H9 (cell line): ENCODE measurements at regions not wholly inside any gene's neighbourhood (a gene's known extent, or its start where the extent isn't known, plus 50 kb on each side); places are given as distances from the start of the nearest gene placed in this dataset.

ENCODE experiments used
- DNase-seq: peaks from one replicate; pipeline ENCODE4 v3.0.0-alpha.2; 2017
- H2AFZ ChIP-seq: one replicate; pipeline ENCODE4 v1.6.1; 2013; ENCODE audit warnings: mild to moderate bottlenecking, low read length, control low read depth, moderate library complexity
- H2AK5ac ChIP-seq: 2 replicates; pipeline ENCODE4 v1.6.1; 2013; ENCODE audit warnings: low read length, control low read depth, mixed read lengths; ENCODE audit not compliant: insufficient read length
- H2BK120ac ChIP-seq: one replicate; pipeline ENCODE4 v1.6.1; 2013; ENCODE audit warnings: low read depth, mild to moderate bottlenecking, low read length, control low read depth, inconsistent platforms; ENCODE audit not compliant: poor library complexity, severe bottlenecking
- H2BK12ac ChIP-seq: 2 replicates; pipeline ENCODE4 v1.6.1; 2013; ENCODE audit warnings: low read length, control low read depth, mixed read lengths, low read depth; ENCODE audit not compliant: insufficient read length
- H2BK15ac ChIP-seq: 2 replicates; pipeline ENCODE4 v1.6.1; 2013; ENCODE audit warnings: low read depth, low read length, control low read depth
- H2BK20ac ChIP-seq: one replicate; pipeline ENCODE4 v1.6.1; 2013; ENCODE audit warnings: low read depth, mild to moderate bottlenecking, low read length, control low read depth, inconsistent platforms; ENCODE audit not compliant: poor library complexity, severe bottlenecking
- H2BK5ac ChIP-seq: 2 replicates; pipeline ENCODE4 v1.6.1; 2013; ENCODE audit warnings: low read length, control low read depth, mixed read lengths; ENCODE audit not compliant: insufficient read length
- H3K14ac ChIP-seq: 2 replicates; pipeline ENCODE4 v1.6.1; 2013; ENCODE audit warnings: low read length, control low read depth; ENCODE audit not compliant: insufficient read depth
- H3K18ac ChIP-seq: 2 replicates; pipeline ENCODE4 v1.6.1; 2013; ENCODE audit warnings: low read depth, mild to moderate bottlenecking, mixed read lengths, low read length, control low read depth; ENCODE audit not compliant: insufficient read length
- H3K23ac ChIP-seq: 2 replicates; pipeline ENCODE4 v1.6.1; 2013; ENCODE audit warnings: low read length, control low read depth, mixed read lengths, low read depth; ENCODE audit not compliant: insufficient read length
- H3K23me2 ChIP-seq: 2 replicates; pipeline ENCODE4 v1.6.1; 2013; ENCODE audit warnings: low read depth, mild to moderate bottlenecking, mixed read lengths, low read length, control low read depth; ENCODE audit not compliant: insufficient read length, poor library complexity, severe bottlenecking
- H3K27ac ChIP-seq: 2 replicates; pipeline ENCODE4 v1.5.1; 2013; ENCODE audit warnings: low read length, control low read depth, mixed read lengths, low read depth; ENCODE audit not compliant: insufficient read length
- H3K27me3 ChIP-seq: 2 replicates; pipeline ENCODE4 v1.6.1; 2013; ENCODE audit warnings: low read length, control low read depth, inconsistent platforms; ENCODE audit not compliant: insufficient read depth
- H3K4ac ChIP-seq: 2 replicates; pipeline ENCODE4 v1.6.1; 2013; ENCODE audit warnings: low read depth, mild to moderate bottlenecking, control low read depth, inconsistent platforms, low read length, moderate library complexity
- H3K4me1 ChIP-seq: 2 replicates; pipeline ENCODE4 v1.6.1; 2013; ENCODE audit warnings: low read length, control low read depth, inconsistent platforms; ENCODE audit not compliant: insufficient read depth
- H3K4me2 ChIP-seq: 2 replicates; pipeline ENCODE4 v1.6.1; 2013; ENCODE audit warnings: low read length, control low read depth, mixed read lengths; ENCODE audit not compliant: insufficient read length, insufficient read depth
- H3K56ac ChIP-seq: 2 replicates; pipeline ENCODE4 v1.6.1; 2013; ENCODE audit warnings: low read depth, mild to moderate bottlenecking, mixed read lengths, low read length, control low read depth; ENCODE audit not compliant: insufficient read length
- H3K79me1 ChIP-seq: 2 replicates; pipeline ENCODE4 v1.6.1; 2013; ENCODE audit warnings: low read depth, mild to moderate bottlenecking, moderate library complexity, low read length, control low read depth, inconsistent platforms; ENCODE audit not compliant: insufficient read depth, poor library complexity, severe bottlenecking
- H3K79me2 ChIP-seq: 2 replicates; pipeline ENCODE4 v1.6.1; 2013; ENCODE audit warnings: low read length, control low read depth, inconsistent platforms; ENCODE audit not compliant: insufficient read depth
- H3K9ac ChIP-seq: 2 replicates; pipeline ENCODE4 v1.6.1; 2013; ENCODE audit warnings: low read length, control low read depth, mixed read lengths; ENCODE audit not compliant: insufficient read length; ENCODE audit errors: extremely low read depth
- H3K9me3 ChIP-seq: one replicate; pipeline ENCODE4 v1.6.1; 2013; ENCODE audit warnings: low read depth, low read length, inconsistent platforms; ENCODE audit not compliant: control insufficient read depth
- H3T11ph ChIP-seq: one replicate; pipeline ENCODE4 v1.6.1; 2013; ENCODE audit warnings: mild to moderate bottlenecking, low read length, control low read depth, inconsistent platforms
- H4K20me1 ChIP-seq: one replicate; pipeline ENCODE4 v1.6.1; 2013; ENCODE audit not compliant: control insufficient read depth, insufficient read length, insufficient read depth
- H4K5ac ChIP-seq: 2 replicates; pipeline ENCODE4 v1.6.1; 2013; ENCODE audit warnings: low read depth, mild to moderate bottlenecking, mixed read lengths, low read length, control low read depth; ENCODE audit not compliant: insufficient read length
- H4K8ac ChIP-seq: replicated peaks from 2 replicates; pipeline ENCODE4 v1.6.1; 2013; ENCODE audit warnings: low read length, control low read depth, mixed read lengths, low read depth; ENCODE audit not compliant: insufficient read length
- H4K91ac ChIP-seq: 2 replicates; pipeline ENCODE4 v1.6.1; 2013; ENCODE audit warnings: low read depth, mild to moderate bottlenecking, moderate library complexity, mixed read lengths, low read length, control low read depth; ENCODE audit not compliant: insufficient read length
- H3K27ac Mint-ChIP-seq, 3 experiments: 2 replicates in 2 of 3; 3 replicates in 1 of 3; pipeline ENCODE4 v1.8.0; 2020 to 2021; ENCODE audit warnings: mixed read lengths in 3 of 3, mild to moderate bottlenecking in 1 of 3, moderate library complexity in 1 of 3
- H3K27me3 Mint-ChIP-seq: 2 replicates; pipeline ENCODE4 v1.8.0; 2021; ENCODE audit warnings: low read depth, mild to moderate bottlenecking, moderate library complexity, mixed read lengths
- H3K36me3 Mint-ChIP-seq, 3 experiments: 2 replicates in 2 of 3; 3 replicates in 1 of 3; pipeline ENCODE4 v1.8.0; 2020 to 2021; ENCODE audit warnings: low read depth in 3 of 3, mixed read lengths in 3 of 3; ENCODE audit not compliant: insufficient read depth in 1 of 3
- H3K4me1 Mint-ChIP-seq, 2 experiments: 2 replicates each; pipeline ENCODE4 v1.8.0; 2020; ENCODE audit warnings: mixed read lengths in 2 of 2
- H3K4me3 Mint-ChIP-seq, 2 experiments: 2 replicates in 1 of 2; 3 replicates in 1 of 2; pipeline ENCODE4 v1.8.0; 2020 to 2021; ENCODE audit warnings: mild to moderate bottlenecking in 2 of 2, mixed read lengths in 2 of 2, moderate library complexity in 1 of 2
- H3K9me3 Mint-ChIP-seq, 2 experiments: 2 replicates in 1 of 2; 3 replicates in 1 of 2; pipeline ENCODE4 v1.8.0; 2020; ENCODE audit warnings: mild to moderate bottlenecking in 2 of 2, mixed read lengths in 2 of 2, moderate library complexity in 1 of 2
- WGBS: extraction: QIAGEN DNeasy Blood & Tissue Kit; methylation state at CpG from one replicate; pipeline ENCODE4 v1.1.7; 2013; ENCODE audit warnings: missing lambda C conversion rate, low lambda C conversion rate, mixed read lengths; ENCODE audit not compliant: insufficient read length; ENCODE audit errors: extremely low coverage; 5-methylcytosine and 5-hydroxymethylcytosine counted together
- TF ChIP-seq, protein P1 (sequence below): fragments of 200-600 bp; sonication (generic); conservative IDR thresholded peaks from 3 replicates; pipeline ENCODE4 v1.8.0; 2021; ENCODE audit warnings: antibody characterized with exemption, mild to moderate bottlenecking

DNA sequence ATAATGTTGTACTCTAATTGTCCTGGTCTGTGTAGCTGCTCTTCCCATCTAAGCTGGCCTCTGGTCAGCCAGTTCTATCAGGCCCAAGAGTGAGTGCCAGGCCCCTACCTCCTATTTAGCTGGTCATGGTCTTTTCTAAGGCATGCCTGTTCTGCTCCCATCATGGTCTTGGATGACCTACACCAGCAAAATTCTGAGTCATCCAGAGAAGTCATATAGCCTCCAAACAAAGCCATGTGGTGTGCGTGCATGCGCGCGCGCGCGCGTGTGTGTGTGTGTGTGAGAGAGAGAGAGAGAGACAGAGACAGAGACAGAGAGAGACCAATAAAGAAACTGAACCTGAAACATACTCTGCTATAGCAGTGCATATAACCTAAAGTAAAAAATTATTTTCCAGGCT, 254.4 kb downstream of the BRINP2 start:
- H3K27me3 Mint-ChIP-seq = no peaks in the 10 kb centered on the region
- WGBS = no CpG with 5 or more reads among the region's 8 CpGs

More for the DNA sequence above, 254.4 kb downstream of the BRINP2 start:
- Histone ChIP-seq H4K20me1 (no peaks in the 10 kb centered on the region), H3T11ph (no peak overlapping the region), H3K23me2 (no peaks in the 10 kb centered on the region), H3K27ac (no peak overlapping the region), H3K27me3 (no peaks in the 10 kb centered on the region), H2BK12ac (no peak overlapping the region), H2BK5ac (no peak overlapping the region), H3K9ac (no peak overlapping the region), H3K9me3 (no peaks in the 10 kb centered on the region), H2BK120ac (no peak overlapping the region), H4K5ac (no peak overlapping the region), H3K23ac (no peak overlapping the region), H2BK15ac (no peak overlapping the region), H2AK5ac (no peak overlapping the region), H3K4me2 (no peak overlapping the region), H3K56ac (no peak overlapping the region), H3K79me2 (no peaks in the 10 kb centered on the region), H3K18ac (no peak overlapping the region), H3K4ac (no peak overlapping the region), H4K91ac (no peak overlapping the region), H3K14ac (no peak overlapping the region), H2AFZ (no peak overlapping the region), H2BK20ac (no peak overlapping the region), H3K4me1 (no peaks in the 10 kb centered on the region), H4K8ac (no peak overlapping the region), H3K79me1 (no peaks in the 10 kb centered on the region)
- no peak overlapping the region for H3K27ac Mint-ChIP-seq
- H3K36me3 Mint-ChIP-seq = no peaks in the 10 kb centered on the region
- DNase-seq = no peak
- H3K4me1 Mint-ChIP-seq = no peaks in the 10 kb centered on the region
- TF ChIP-seq, protein P1, sequence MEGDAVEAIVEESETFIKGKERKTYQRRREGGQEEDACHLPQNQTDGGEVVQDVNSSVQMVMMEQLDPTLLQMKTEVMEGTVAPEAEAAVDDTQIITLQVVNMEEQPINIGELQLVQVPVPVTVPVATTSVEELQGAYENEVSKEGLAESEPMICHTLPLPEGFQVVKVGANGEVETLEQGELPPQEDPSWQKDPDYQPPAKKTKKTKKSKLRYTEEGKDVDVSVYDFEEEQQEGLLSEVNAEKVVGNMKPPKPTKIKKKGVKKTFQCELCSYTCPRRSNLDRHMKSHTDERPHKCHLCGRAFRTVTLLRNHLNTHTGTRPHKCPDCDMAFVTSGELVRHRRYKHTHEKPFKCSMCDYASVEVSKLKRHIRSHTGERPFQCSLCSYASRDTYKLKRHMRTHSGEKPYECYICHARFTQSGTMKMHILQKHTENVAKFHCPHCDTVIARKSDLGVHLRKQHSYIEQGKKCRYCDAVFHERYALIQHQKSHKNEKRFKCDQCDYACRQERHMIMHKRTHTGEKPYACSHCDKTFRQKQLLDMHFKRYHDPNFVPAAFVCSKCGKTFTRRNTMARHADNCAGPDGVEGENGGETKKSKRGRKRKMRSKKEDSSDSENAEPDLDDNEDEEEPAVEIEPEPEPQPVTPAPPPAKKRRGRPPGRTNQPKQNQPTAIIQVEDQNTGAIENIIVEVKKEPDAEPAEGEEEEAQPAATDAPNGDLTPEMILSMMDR = no peak
- H3K9me3 Mint-ChIP-seq = no peaks in the 10 kb centered on the region
- no peak overlapping the region for H3K4me3 Mint-ChIP-seq
